ENCODE measurements at regions not wholly inside any gene's neighbourhood (a gene's known extent, or its start where the extent isn't known, plus 50 kb on each side); places are given as distances from the start of the nearest gene placed in this dataset.

DNA sequence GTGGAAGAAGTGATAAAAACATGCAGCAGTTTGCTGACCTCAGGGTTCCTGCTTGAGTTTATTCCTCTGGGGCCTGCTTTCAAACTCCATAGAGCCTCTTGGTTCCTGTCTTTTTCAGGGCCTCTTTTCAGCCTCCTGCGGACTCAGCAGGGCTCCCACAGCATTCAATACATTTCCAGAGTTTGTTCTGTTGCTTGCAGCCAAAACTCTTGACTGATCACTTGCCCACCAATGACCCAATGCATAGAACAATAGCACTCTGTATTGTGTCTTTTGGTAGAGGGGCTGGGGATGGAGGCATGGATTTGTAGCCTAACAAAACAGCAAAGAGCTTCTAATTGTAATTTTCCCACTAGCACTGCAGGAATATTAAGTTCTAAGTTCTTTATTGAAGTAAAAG, 50.8 kb upstream of the CREB5 start:
- no peaks in the 10 kb centered on the region for H3K27me3 ChIP-seq
- no peak overlapping the region for H3K27ac ChIP-seq
- peaks cover 12% of the 10 kb centered on the region for H3K4me1 ChIP-seq
- no peaks in the 10 kb centered on the region for H3K9me3 ChIP-seq
- no peaks in the 10 kb centered on the region for H3K36me3 ChIP-seq
- intact Hi-C loops (cut with DNase I): no loop called here
- H3K4me3 ChIP-seq: no peak overlapping the region
- DNase-seq (ENCODE audit: extremely low spot score in 2 of 2): no peak
- no peak for TF ChIP-seq POLR2A (IDR thresholded peaks at IDR 0.05)
- TF ChIP-seq POLR2AphosphoS5 (IDR thresholded peaks at IDR 0.05; ENCODE audit: insufficient read depth in 1 of 2, low read depth in 1 of 2): no peak
- TF ChIP-seq, protein P1, sequence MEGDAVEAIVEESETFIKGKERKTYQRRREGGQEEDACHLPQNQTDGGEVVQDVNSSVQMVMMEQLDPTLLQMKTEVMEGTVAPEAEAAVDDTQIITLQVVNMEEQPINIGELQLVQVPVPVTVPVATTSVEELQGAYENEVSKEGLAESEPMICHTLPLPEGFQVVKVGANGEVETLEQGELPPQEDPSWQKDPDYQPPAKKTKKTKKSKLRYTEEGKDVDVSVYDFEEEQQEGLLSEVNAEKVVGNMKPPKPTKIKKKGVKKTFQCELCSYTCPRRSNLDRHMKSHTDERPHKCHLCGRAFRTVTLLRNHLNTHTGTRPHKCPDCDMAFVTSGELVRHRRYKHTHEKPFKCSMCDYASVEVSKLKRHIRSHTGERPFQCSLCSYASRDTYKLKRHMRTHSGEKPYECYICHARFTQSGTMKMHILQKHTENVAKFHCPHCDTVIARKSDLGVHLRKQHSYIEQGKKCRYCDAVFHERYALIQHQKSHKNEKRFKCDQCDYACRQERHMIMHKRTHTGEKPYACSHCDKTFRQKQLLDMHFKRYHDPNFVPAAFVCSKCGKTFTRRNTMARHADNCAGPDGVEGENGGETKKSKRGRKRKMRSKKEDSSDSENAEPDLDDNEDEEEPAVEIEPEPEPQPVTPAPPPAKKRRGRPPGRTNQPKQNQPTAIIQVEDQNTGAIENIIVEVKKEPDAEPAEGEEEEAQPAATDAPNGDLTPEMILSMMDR (IDR thresholded peaks at IDR 0.05): no peak

DNA sequence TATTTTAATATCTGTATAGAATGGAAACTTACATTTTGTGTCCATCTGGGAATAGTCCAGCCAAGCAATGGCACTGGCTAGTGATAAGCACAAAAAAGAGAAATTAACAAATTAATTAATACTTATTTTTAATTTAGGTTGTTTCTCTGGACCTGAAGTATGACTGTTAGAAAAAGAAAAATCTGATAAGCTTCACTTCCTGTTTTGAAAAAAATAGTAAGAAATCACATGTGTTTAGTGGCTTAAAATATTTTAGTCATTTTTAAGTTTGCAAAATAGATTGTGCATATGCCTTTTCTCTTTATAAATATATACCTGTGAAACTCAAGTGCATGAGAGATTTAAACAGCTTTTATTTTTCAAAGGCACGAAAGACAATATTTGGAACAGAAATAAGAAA, 50.1 kb upstream of the CREB5 start:
- no peaks in the 10 kb centered on the region for H3K36me3 ChIP-seq
- intact Hi-C loops (cut with DNase I): no loop called here
- TF ChIP-seq POLR2AphosphoS5 (IDR thresholded peaks at IDR 0.05; ENCODE audit: insufficient read depth in 1 of 2, low read depth in 1 of 2): no peak
- TF ChIP-seq, protein P1 (IDR thresholded peaks at IDR 0.05): no peak
- no peak for TF ChIP-seq POLR2A (IDR thresholded peaks at IDR 0.05)
- peaks cover 12% of the 10 kb centered on the region for H3K4me1 ChIP-seq
- no peaks in the 10 kb centered on the region for H3K9me3 ChIP-seq
- no peak overlapping the region for H3K4me3 ChIP-seq
- no peak for DNase-seq (ENCODE audit: extremely low spot score in 2 of 2)
- no peak overlapping the region for H3K27ac ChIP-seq
- no peaks in the 10 kb centered on the region for H3K27me3 ChIP-seq
